HG03103 (cell line): ENCODE measurements at regions not wholly inside any gene's neighbourhood (a gene's known extent, or its start where the extent isn't known, plus 50 kb on each side); places are given as distances from the start of the nearest gene placed in this dataset.

Experiments used
- ATAC-seq: cut with Tn5 transposase; IDR thresholded peaks from one replicate; pipeline ENCODE4 v1.9.1; 2021; ENCODE audit warnings: low read depth; ENCODE audit not compliant: unreplicated experiment

DNA sequence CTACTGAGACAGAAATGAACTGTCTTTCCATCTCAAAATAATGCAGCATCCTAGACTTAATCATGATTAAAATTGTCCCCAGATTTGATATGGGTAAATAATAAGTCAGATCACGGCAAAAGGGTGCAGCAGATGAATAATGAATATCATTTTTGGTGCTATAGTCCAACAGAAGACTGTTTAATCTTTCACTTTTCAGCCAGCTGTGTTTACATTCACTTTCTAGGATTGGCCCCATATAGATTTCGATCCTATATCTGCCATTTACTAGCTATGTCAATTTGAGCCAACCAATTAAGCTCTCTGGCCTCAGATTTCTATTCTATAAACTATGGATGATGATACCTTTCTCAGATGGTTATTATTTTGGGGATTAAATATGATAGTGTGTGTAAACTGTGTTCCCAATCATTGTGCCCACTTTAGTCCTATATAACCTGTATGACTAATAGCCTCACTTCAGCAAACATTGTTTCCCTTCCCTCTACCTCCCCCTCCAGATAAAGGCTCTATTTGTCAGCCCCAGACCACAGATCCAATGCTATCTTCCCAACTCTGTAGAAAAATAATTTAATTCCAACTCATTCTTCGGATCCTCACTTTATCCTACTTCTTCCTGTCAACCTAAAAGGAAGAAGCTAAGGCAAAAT lies 53.6 kb upstream of the NT5E start:
- no peak for ATAC-seq

GRCh38 chr6:85395746-85396145 lies 54.1 kb upstream of the NT5E start:
- ATAC-seq, result no peak

- no peak for ATAC-seq
Observed at GRCh38 chr6:85394853-85395538, 54.9 kb upstream of the NT5E start.

GRCh38 chr6:85394199-85394598 lies 55.7 kb upstream of the NT5E start:
- ATAC-seq, result no peak

DNA sequence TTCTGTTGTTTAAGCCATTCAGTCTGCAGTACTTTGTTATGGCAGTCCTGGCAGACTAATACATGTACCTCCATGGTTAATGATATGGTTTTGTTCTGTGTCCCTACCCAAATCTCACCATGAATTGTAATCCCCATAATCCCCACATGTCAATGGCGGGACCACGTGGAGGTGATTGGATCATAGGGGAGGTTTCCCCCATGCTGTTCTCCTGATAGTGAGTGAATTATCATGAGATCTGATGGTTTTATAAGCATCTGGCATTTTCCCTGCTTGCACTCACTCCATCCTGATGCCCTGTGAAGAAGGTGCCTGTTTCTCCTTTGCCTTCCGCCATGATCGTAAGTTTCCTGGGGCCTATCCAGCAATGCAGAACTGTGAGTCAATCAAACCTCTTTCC lies 57.5 kb upstream of the NT5E start:
- no peak for ATAC-seq

- ATAC-seq, result no peak
Observed at GRCh38 chr6:85390775-85391174, 59.1 kb upstream of the NT5E start.

DNA sequence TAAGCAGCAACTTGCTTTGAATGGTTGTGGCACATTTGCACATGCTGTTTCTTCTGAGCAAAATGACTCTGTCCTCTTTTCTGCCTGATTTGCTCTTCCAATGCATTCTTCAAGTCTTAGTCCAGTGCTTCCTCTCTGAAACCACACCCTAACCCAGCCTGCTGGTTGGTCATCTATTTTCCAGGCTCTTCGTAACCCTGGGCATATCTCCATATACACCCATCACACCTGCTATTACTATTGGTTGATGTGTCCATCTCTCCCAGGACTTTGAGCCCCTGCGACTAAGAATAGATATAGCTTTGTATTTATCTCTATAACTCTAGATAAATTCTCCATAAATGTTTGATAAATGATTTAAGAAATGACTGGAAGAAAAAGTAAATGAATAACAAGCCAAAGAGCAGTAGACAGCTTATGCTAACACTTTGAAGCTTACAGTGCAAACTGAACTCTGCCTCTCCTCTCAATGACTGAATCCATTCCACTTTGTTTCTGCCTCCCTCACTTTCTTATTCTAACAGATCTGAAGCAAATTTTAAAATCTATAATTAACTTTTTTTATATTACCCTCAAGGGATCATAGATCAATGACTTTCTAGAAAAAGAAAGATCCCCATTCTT lies 59.7 kb upstream of the NT5E start:
- no peak for ATAC-seq

DNA sequence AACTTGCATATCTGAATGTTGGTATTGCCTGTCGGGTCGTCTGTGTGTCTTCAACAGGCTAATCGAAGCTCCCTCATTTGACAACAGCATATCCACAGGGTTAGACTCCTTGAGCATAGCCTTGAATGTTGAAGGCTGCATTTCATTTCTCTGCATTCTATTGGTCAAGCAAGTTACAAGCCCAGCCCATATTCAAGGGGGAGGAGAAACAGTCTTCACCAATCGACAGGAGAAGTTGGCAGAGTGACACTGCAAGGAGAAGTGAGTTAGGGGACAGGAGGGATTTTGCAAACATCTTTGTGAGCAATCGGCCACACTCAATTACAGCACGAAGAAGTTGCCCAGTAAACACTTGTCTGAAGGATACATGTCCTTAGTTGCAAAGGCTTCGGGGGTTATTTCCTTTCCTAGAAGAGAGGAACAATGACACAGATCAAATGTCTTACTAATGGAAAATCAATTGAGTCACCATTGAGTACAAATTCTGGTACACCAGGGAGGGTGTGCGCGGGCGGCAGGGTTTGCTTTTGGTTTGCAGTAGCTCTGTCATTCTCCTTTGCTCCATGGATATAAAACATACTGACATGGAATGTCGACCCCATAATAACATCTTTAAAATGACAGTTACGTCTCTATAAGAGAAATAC lies 60.6 kb upstream of the NT5E start:
- no peak for ATAC-seq

- no peak for ATAC-seq
Observed at GRCh38 chr6:85388531-85388930, 61.4 kb upstream of the NT5E start.

- no peak for ATAC-seq
Observed at GRCh38 chr6:85385636-85386315, 64.1 kb upstream of the NT5E start.

DNA sequence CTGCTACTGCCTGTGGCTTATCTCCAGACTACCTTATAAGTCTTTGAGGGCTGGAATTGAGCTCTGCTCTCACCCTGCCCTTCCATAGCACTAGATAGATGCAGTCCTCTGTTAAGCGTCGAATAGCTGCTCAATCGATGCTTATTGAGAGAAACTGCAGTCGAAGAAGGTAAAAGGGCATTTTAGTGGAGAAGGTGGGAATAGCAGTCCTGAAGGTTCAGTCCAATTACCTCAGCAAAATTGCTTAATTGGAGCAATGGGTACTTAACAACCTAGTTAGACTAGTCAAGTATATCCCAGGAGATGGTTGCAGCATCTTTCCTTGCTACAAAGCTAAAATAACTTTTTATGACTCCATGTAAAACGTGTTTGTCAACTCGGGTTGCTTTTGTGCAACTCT lies 66.8 kb upstream of the NT5E start:
- no peak for ATAC-seq

DNA sequence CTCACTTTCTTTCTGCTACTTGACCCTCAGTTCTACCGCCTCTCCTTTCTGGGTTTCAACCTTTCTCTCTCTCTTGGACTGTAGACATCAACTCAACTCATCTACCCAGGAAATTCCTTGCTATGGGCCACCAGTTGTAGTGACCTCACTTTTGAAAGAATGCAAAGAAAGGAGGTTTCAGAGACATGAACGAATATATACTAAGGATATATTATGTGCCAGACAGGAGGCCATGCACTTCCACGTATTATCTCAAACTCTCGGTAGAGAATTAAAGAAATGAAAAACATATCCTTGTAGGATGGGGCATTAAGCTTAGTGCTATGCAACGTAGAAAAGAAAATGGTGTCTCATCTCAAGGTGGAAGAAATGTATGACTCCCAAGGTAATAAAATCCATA lies 67.3 kb upstream of the NT5E start:
- no peak for ATAC-seq

- ATAC-seq, result no peak
Observed at GRCh38 chr6:85372915-85373270, 77.0 kb upstream of the NT5E start.

GRCh38 chr6:85372188-85372914 lies 77.5 kb upstream of the NT5E start:
- ATAC-seq, result no peak

GRCh38 chr6:85368631-85369030 lies 81.3 kb upstream of the NT5E start:
- no peak for ATAC-seq

DNA sequence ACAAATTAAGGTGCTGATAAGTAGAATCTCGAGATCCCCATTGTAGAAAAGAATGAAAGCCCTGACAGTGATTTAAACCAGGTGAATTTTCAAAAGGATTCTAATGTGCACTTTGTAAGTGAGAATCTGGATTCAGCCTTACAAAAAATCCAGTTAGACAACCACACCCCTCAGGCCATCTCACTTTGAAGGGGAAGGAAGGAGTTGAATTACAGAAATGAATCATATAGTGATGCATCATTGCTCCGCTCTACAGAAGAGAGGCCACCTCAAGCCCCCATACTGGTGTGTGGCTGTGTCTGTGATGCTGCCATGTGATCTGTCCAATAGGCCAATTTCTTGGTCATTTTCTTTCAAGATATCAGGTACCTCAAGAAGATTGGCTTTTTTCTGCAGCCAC lies 85.5 kb upstream of the NT5E start:
- peak; percentile 68 for ATAC-seq

- no peak for ATAC-seq
Observed at GRCh38 chr6:85363870-85364269, 86.0 kb upstream of the NT5E start.

DNA sequence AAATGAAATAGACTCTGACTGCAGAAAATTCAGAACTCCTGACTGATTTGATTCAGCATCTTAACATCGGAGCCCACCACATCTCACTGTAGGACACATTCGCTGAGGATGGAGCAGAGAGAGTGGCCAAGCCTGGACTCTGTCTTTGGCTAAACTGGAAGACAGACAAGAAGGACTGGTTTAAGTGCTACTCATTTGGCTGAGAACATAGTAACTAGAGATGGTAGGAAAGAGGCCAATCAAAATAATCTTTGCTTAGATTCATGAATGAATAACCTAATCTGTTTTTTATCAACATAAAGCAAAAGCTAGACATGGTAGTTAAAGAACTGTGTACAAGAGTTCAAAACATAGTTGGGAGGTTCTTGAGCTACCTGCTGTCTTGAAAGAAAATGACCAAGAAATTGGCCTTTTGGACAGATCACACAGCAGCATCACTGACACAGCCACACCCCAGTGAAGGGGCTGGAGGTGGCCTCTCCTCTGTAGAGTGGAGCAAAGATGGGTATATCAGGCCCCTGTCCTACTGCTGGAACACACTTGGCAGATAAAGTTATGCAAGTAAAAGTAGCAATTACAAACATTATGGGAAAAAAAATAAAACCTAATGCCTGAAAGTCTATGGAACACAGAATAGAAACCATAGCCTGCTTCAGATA lies 87.1 kb upstream of the NT5E start:
- no peak for ATAC-seq

DNA sequence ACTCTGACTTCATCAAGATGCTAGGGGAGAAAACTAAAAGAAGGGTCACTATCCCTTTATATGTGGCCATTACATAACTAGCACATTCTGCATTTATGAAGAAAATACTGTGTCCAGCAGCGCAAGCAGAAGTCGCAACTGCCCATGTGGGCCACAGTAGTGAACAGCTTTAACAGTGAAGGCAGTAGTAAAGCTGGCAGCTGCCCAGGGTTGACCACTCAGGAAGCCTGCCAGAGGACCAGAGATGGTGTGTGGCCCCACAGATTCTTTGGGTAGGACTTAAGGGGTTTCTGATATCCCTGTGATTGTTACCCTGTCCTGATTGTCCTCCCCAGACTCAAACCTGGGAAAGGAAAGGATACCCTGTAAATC lies 88.3 kb upstream of the NT5E start:
- ATAC-seq, result no peak
